CD14-positive monocyte (primary cell): ENCODE measurements at regions not wholly inside any gene's neighbourhood (a gene's known extent, or its start where the extent isn't known, plus 50 kb on each side); places are given as distances from the start of the nearest gene placed in this dataset.
"Not testable (repeated sequence)": the region's sequence is repeated elsewhere in the genome, so short reads cannot be mapped to it uniquely, and the experiment has no call there.

Source experiments
- DNase-seq, 3 donors: peaks; one replicate each; pipeline ENCODE4 v3.0.0-alpha.2; 2011 to 2022
- H2AFZ ChIP-seq: 2 replicates; pipeline ENCODE4 v1.6.0; 2012; ENCODE audit warnings: mild to moderate bottlenecking, low read depth, low read length, inconsistent platforms; ENCODE audit not compliant: insufficient read depth, poor library complexity, severe bottlenecking
- H3K27ac ChIP-seq, 2 donors: 1 replicate in 1 of 2; 2 replicates in 1 of 2; pipeline ENCODE4 v1.5.1; 2012 to 2013; ENCODE audit warnings: low read length in 2 of 2, control low read depth in 1 of 2, inconsistent platforms in 1 of 2, low read depth in 1 of 2, mild to moderate bottlenecking in 1 of 2
- H3K27me3 ChIP-seq, 2 donors: one replicate each; pipeline versions ENCODE4 v1.6.0 to v1.6.1; 2011 to 2013; ENCODE audit warnings: low read length in 2 of 2; ENCODE audit not compliant: control insufficient read depth in 2 of 2, insufficient read depth in 2 of 2
- H3K36me3 ChIP-seq, 2 donors: replicated peaks in 1 of 2; 1 replicate in 1 of 2; 2 replicates in 1 of 2; pipeline versions ENCODE4 v1.5.1 to v1.6.1; 2012 to 2013; ENCODE audit warnings: low read length in 2 of 2, control low read depth in 1 of 2, inconsistent platforms in 1 of 2, mild to moderate bottlenecking in 1 of 2; ENCODE audit not compliant: insufficient read depth in 2 of 2, control insufficient read depth in 1 of 2
- H3K4me1 ChIP-seq, 2 donors: 1 replicate in 1 of 2; 2 replicates in 1 of 2; pipeline versions ENCODE4 v1.5.1 to v1.6.1; 2012 to 2013; ENCODE audit warnings: low read length in 2 of 2, control low read depth in 1 of 2, inconsistent platforms in 1 of 2, mild to moderate bottlenecking in 1 of 2, moderate library complexity in 1 of 2; ENCODE audit not compliant: insufficient read depth in 2 of 2, control insufficient read depth in 1 of 2
- H3K4me2 ChIP-seq: replicated peaks from 2 replicates; pipeline ENCODE3; 2012; ENCODE audit warnings: low read length, moderate library complexity, mild to moderate bottlenecking; ENCODE audit not compliant: poor library complexity, severe bottlenecking; ENCODE audit errors: extremely low read depth
- H3K4me3 ChIP-seq, 3 experiments: fragments of 200-600 bp in 1 of 3; sonication (generic) in 1 of 3; replicated peaks in 1 of 3; 1 replicate in 2 of 3; 2 replicates in 1 of 3; pipeline ENCODE4 v1.5.1; 2011 to 2013; ENCODE audit warnings: low read length in 3 of 3, mild to moderate bottlenecking in 3 of 3, control low read depth in 2 of 3, low read depth in 2 of 3, inconsistent platforms in 1 of 3, moderate library complexity in 1 of 3
- H3K79me2 ChIP-seq: 2 replicates; pipeline ENCODE4 v1.6.0; 2012; ENCODE audit warnings: mild to moderate bottlenecking, control low read depth, inconsistent platforms, low read length, moderate library complexity; ENCODE audit not compliant: insufficient read depth
- H3K9ac ChIP-seq: 2 replicates; pipeline ENCODE4 v1.6.0; 2017; ENCODE audit warnings: low read length, mild to moderate bottlenecking; ENCODE audit not compliant: insufficient read depth, poor library complexity, severe bottlenecking
- H3K9me3 ChIP-seq, 2 donors: replicated peaks in 1 of 2; 1 replicate in 1 of 2; 2 replicates in 1 of 2; pipeline versions ENCODE4 v1.5.1 to v1.6.1; 2012 to 2013; ENCODE audit warnings: low read length in 2 of 2, control low read depth in 1 of 2; ENCODE audit not compliant: control insufficient read depth in 1 of 2, insufficient read depth in 1 of 2
- H4K20me1 ChIP-seq: 2 replicates; pipeline ENCODE4 v1.6.0; 2012; ENCODE audit warnings: mild to moderate bottlenecking, low read length, control low read depth, moderate library complexity; ENCODE audit not compliant: insufficient read depth
- H3K27ac Mint-ChIP-seq, 7 donors: one replicate each; pipeline ENCODE4 v1.8.0; 2020; ENCODE audit warnings: mild to moderate bottlenecking in 7 of 7, mixed read lengths in 7 of 7, moderate library complexity in 6 of 7, inconsistent platforms in 2 of 7
- H3K27me3 Mint-ChIP-seq, 3 donors: one replicate each; pipeline ENCODE4 v1.8.0; 2021 to 2022; ENCODE audit warnings: low read depth in 3 of 3, mild to moderate bottlenecking in 3 of 3, mixed read lengths in 3 of 3, moderate library complexity in 3 of 3, inconsistent platforms in 1 of 3
- H3K36me3 Mint-ChIP-seq, 2 donors: one replicate each; pipeline ENCODE4 v1.8.0; 2020; ENCODE audit warnings: mixed read lengths in 2 of 2, inconsistent platforms in 1 of 2, mild to moderate bottlenecking in 1 of 2
- H3K4me1 Mint-ChIP-seq: one replicate; pipeline ENCODE4 v1.8.0; 2020; ENCODE audit warnings: mild to moderate bottlenecking, mixed read lengths
- H3K4me3 Mint-ChIP-seq, 2 donors: one replicate each; pipeline ENCODE4 v1.8.0; 2020; ENCODE audit warnings: mild to moderate bottlenecking in 2 of 2, mixed read lengths in 2 of 2, moderate library complexity in 1 of 2
- H3K9me3 Mint-ChIP-seq, 7 donors: one replicate each; pipeline ENCODE4 v1.8.0; 2020 to 2022; ENCODE audit warnings: mixed read lengths in 7 of 7, mild to moderate bottlenecking in 6 of 7, moderate library complexity in 6 of 7, inconsistent platforms in 2 of 7
- WGBS: methylation state at CpG from one replicate; pipeline ENCODE4 v1.1.5; 2013; ENCODE audit warnings: missing lambda C conversion rate; ENCODE audit not compliant: insufficient coverage; 5-methylcytosine and 5-hydroxymethylcytosine counted together
- intact Hi-C, 2 donors: fragments of 100-400 bp; cut with micrococcal nuclease; formaldehyde crosslinking; loops; one replicate each; pipeline versions ENCODE4 v1.15.0 to v1.15.1; 2023
- TF ChIP-seq, protein P1 (sequence below): fragments of 200-600 bp; IDR thresholded peaks from one replicate; pipeline ENCODE4 v1.8.0; 2022; ENCODE audit warnings: antibody characterized with exemption, mild to moderate bottlenecking

DNA sequence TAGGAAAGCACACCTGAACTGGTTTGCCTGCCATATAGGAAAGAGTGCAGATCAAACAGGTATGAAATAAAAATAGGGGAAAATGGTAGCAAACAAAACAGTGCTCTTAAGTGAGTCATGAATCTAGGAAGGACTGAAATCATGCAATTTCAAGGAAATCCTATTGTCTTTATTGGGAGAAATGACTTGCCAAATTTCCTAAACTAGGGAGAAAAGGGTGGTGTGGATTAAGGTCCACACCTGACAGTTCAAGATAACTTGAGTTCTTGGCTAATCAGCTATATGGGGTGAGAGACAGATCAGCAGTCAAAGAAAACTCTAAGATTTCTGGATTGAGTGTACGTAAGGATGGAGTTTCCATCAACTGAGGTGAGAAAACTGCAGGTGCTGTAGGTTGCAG lies 101.1 kb downstream of the PRKAB2 start:
- Histone ChIP-seq H4K20me1 (no peaks in the 10 kb centered on the region), H3K4me2 (no peak overlapping the region), H3K27me3 (peaks cover 28 to 59% of the 10 kb centered on the region in 2 donors), H3K4me3 (no peak overlapping the region), H2AFZ (no peak overlapping the region), H3K9me3 (peaks cover 0 to 4% of the 10 kb centered on the region in 2 donors), H3K4me1 (peaks cover 5 to 12% of the 10 kb centered on the region in 2 donors), H3K27ac (no peak overlapping the region), H3K79me2 (no peaks in the 10 kb centered on the region), H3K36me3 (no peaks in the 10 kb centered on the region), H3K9ac (no peak overlapping the region)
- H3K27ac Mint-ChIP-seq: no peak overlapping the region
- WGBS: 100% methylated on average over 1 of the region's 1 CpG
- H3K4me3 Mint-ChIP-seq: peak overlapping the region in 1 of 2 donors; percentile 72
- no peak for DNase-seq
- peaks cover 9% of the 10 kb centered on the region for H3K4me1 Mint-ChIP-seq
- TF ChIP-seq, protein P1, sequence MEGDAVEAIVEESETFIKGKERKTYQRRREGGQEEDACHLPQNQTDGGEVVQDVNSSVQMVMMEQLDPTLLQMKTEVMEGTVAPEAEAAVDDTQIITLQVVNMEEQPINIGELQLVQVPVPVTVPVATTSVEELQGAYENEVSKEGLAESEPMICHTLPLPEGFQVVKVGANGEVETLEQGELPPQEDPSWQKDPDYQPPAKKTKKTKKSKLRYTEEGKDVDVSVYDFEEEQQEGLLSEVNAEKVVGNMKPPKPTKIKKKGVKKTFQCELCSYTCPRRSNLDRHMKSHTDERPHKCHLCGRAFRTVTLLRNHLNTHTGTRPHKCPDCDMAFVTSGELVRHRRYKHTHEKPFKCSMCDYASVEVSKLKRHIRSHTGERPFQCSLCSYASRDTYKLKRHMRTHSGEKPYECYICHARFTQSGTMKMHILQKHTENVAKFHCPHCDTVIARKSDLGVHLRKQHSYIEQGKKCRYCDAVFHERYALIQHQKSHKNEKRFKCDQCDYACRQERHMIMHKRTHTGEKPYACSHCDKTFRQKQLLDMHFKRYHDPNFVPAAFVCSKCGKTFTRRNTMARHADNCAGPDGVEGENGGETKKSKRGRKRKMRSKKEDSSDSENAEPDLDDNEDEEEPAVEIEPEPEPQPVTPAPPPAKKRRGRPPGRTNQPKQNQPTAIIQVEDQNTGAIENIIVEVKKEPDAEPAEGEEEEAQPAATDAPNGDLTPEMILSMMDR: no peak
- intact Hi-C loops: no loop called here
- peaks cover 0 to 9% of the 10 kb centered on the region in 2 donors for H3K36me3 Mint-ChIP-seq
- peaks cover 33 to 55% (median 51%) of the 10 kb centered on the region in 3 donors for H3K27me3 Mint-ChIP-seq
- peaks cover 0 to 28% (median 10%) of the 10 kb centered on the region in 7 donors for H3K9me3 Mint-ChIP-seq

DNA sequence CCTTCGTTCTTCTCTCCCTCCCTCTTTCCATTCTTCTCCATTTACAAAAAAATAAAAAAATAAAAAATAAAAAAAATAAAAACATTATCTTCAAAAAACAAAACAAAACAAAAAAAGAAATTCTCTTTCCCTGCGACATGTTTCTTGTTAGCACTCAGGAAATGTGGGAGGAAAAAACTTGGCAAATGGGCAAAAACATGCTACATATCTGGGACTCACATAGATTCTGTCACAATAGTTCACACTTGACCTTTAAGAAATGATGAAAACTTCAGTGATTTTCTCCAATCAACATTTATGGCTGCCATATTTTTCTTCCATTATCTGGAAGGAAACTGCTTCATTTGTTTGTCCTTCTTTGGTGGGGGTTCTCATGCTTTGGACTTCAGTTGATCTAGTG lies 109.3 kb downstream of the PRKAB2 start:
- Histone ChIP-seq H3K9ac (no peak overlapping the region), H3K36me3 (no peaks in the 10 kb centered on the region), H3K4me3 (no peak overlapping the region), H3K4me1 (no peaks in the 10 kb centered on the region), H2AFZ (no peak overlapping the region), H3K27me3 (no peaks in the 10 kb centered on the region), H4K20me1 (no peaks in the 10 kb centered on the region), H3K4me2 (no peak overlapping the region), H3K27ac (no peak overlapping the region), H3K79me2 (no peaks in the 10 kb centered on the region), H3K9me3 (peaks cover 15 to 20% of the 10 kb centered on the region in 2 donors)
- Mint-ChIP-seq H3K36me3 (no peaks in the 10 kb centered on the region), H3K27ac (no peak overlapping the region), H3K4me1 (no peaks in the 10 kb centered on the region), H3K9me3 (peaks cover 28 to 47% (median 45%) of the 10 kb centered on the region in 7 donors), H3K27me3 (peaks cover 0 to 2% (median 2%) of the 10 kb centered on the region in 3 donors), H3K4me3 (no peak overlapping the region)
- TF ChIP-seq, protein P1: no peak
- intact Hi-C loops: no loop called here
- DNase-seq: no peak
- no CpG with 5 or more reads among the region's 2 CpGs for WGBS

DNA sequence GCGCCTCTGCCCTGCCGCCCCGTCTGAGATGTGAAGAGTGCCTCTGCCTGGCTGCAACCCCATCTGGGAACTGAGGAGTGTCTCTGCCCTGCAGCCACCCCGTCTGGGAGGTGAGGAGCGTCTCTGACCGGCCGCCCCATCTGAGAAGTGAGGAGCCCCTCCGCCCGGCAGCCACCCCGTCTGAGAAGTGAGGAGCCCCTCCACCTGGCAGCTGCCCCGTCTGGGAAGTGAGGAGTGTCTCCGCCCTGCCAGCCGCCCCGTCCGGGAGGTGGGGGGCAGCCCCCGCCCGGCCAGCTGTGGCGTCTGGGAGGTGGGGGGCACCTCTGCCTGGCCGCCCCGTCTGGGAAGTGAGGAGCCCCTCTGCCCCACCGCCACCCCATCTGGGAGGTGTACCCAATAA lies 110.4 kb downstream of the PRKAB2 start:
- H3K36me3 ChIP-seq, H3K4me2 ChIP-seq, H3K27ac ChIP-seq, H3K4me3 ChIP-seq, H3K79me2 ChIP-seq, H3K27me3 ChIP-seq, H3K4me3 Mint-ChIP-seq, H3K9ac ChIP-seq, H4K20me1 ChIP-seq, H3K36me3 Mint-ChIP-seq, H3K27me3 Mint-ChIP-seq, H2AFZ ChIP-seq, H3K27ac Mint-ChIP-seq, H3K4me1 ChIP-seq, H3K4me1 Mint-ChIP-seq, DNase-seq, intact Hi-C loops: not testable (repeated sequence)
- WGBS: over 99% methylated on average over 18 of the region's 21 CpGs
- peaks cover 34 to 54% (median 46%) of the 10 kb centered on the region in 7 donors for H3K9me3 Mint-ChIP-seq
- H3K9me3 ChIP-seq: peaks cover 19 to 20% of the 10 kb centered on the region in 2 donors
